Spleen (tissue), 7 donors: ENCODE measurements at regions not wholly inside any gene's neighbourhood (a gene's known extent, or its start where the extent isn't known, plus 50 kb on each side); places are given as distances from the start of the nearest gene placed in this dataset.

Source experiments
- CTCF ChIP-seq, 11 experiments: fragments of 200-600 bp in 7 of 11; fragments of 450-650 bp in 4 of 11; sonication (generic) in 4 of 11; IDR thresholded peaks in 8 of 11; conservative IDR thresholded peaks in 3 of 11; 1 replicate in 7 of 11; 2 replicates in 4 of 11; pipeline versions ENCODE4 v1.4.0 to v1.8.0; 2016 to 2021; ENCODE audit warnings: antibody characterized with exemption in 11 of 11, inconsistent platforms in 4 of 11, mild to moderate bottlenecking in 1 of 11
- POLR2A ChIP-seq, 3 donors: fragments of 450-650 bp; IDR thresholded peaks; one replicate each; pipeline ENCODE4 v1.5.1; 2017; ENCODE audit warnings: antibody characterized with exemption in 3 of 3, mild to moderate bottlenecking in 1 of 3
- donor health status: DM: no; HTN: no; CAD: no; lungs with moderate emphysema.
- donor health status: DM: no; HTN: no; CAD: no.
- donor health status: DM: no; HTN: no; CAD: no.

- no peak for TF ChIP-seq CTCF (IDR thresholded peaks at IDR 0.05 in 8 of 11, conservative IDR thresholded peaks at IDR 0.05 in 3 of 11)
- TF ChIP-seq POLR2A (IDR thresholded peaks at IDR 0.05) = no peak
These were observed 200.5 kb upstream of the HSF2 start for GRCh38 chr6:122198922-122199321.
